ENCODE measurements at regions not wholly inside any gene's neighbourhood (a gene's known extent, or its start where the extent isn't known, plus 50 kb on each side); places are given as distances from the start of the nearest gene placed in this dataset.

- TF ChIP-seq NFRKB (IDR thresholded peaks at IDR 0.05) (no peak), SUZ12 (IDR thresholded peaks at IDR 0.05) (no peak), TARDBP (IDR thresholded peaks at IDR 0.05) (no peak), BHLHE40 (IDR thresholded peaks at IDR 0.05; ENCODE audit: borderline replicate concordance) (no peak), L3MBTL2 (conservative IDR thresholded peaks at IDR 0.05) (no peak), FOXM1 (IDR thresholded peaks at IDR 0.05; ENCODE audit: borderline replicate concordance) (no peak), ZNF384 (IDR thresholded peaks at IDR 0.05) (no peak), FOXK2 (IDR thresholded peaks at IDR 0.05) (no peak), SP1 (IDR thresholded peaks at IDR 0.05) (no peak), HDGF (IDR thresholded peaks at IDR 0.05; ENCODE audit: borderline replicate concordance) (no peak), LEF1 (IDR thresholded peaks at IDR 0.05; ENCODE audit: borderline replicate concordance) (no peak), PKNOX1 (IDR thresholded peaks at IDR 0.05) (no peak)
Observed at GRCh38 chr2:240368781-240369331, 66.6 kb upstream of the GPC1 start.
